ENCODE measurements at regions not wholly inside any gene's neighbourhood (a gene's known extent, or its start where the extent isn't known, plus 50 kb on each side); places are given as distances from the start of the nearest gene placed in this dataset.

GRCh38 chr18:25416374-25416773 is 64.4 kb upstream of the ZNF521 start:
- no peak for TF ChIP-seq CTCF (conservative IDR thresholded peaks at IDR 0.05; ENCODE audit: low read length)
- no peak for DNase-seq (ENCODE audit: low read depth)
- no peak overlapping the region for H3K4me3 ChIP-seq (ENCODE audit: low read length)

GRCh38 chr18:25409971-25410370 is 58.0 kb upstream of the ZNF521 start:
- TF ChIP-seq CTCF (conservative IDR thresholded peaks at IDR 0.05; ENCODE audit: low read length) = no peak
- DNase-seq (ENCODE audit: low read depth) = no peak
- no peak overlapping the region for H3K4me3 ChIP-seq (ENCODE audit: low read length)

GRCh38 chr18:25408293-25408692 is 56.3 kb upstream of the ZNF521 start:
- no peak for DNase-seq (ENCODE audit: low read depth)
- TF ChIP-seq CTCF (conservative IDR thresholded peaks at IDR 0.05; ENCODE audit: low read length) = no peak
- H3K4me3 ChIP-seq (ENCODE audit: low read length) = no peak overlapping the region

Measured in AG10803 (cell line).